ENCODE measurements at regions not wholly inside any gene's neighbourhood (a gene's known extent, or its start where the extent isn't known, plus 50 kb on each side); places are given as distances from the start of the nearest gene placed in this dataset.

DNA sequence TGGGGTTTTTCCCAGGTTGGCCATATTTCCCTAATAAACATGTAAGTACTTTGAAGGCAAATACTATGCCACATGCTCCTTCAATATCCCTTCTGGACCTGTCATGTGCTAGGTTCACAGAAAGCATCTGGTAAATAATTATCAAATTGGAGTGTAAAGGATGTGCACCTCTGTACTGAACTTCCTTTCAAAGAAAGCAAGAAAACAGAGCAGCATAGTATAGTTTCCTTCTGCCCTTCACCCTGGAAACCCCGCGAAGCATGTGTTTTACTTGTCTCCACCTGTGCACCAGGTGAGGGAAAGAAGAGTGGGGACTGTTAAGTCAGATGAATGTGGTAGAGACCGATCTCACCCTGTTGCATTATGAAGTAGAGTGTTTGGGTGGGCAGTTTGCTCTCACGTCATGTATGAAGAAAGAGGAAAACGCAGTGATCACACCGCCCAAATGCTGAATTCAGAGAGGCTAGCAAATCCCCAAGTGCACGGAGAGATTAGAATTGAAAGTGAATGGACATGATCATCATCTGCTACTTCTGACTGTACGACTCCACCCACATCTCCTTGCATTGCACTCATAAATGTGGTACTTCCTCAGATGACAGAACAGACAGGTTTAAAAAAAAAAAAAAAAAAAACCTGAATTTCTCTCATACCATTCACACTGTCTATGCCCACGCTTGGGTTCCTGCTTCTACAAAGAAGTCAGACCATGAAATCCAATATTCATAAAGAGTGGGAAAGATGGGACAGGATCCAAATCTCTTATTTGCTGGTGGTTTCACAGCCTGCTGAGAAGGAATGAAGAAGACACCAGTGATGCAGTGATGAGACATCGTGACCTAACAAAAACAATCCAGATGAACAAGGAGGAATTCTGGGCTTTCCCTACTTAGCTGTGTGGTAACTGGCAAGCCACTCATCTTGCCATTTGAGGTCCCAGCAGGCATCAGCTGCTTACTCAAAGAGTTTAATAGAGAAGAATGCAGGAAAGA is 448.6 kb downstream of the BCL11A start:
- TF ChIP-seq EZH2 (IDR thresholded peaks at IDR 0.05; ENCODE audit: borderline replicate concordance, insufficient read depth, low read length, poor library complexity, severe bottlenecking) (no peak), EP300 (conservative IDR thresholded peaks at IDR 0.05; ENCODE audit: poor library complexity, severe bottlenecking) (no peak), MXI1 (conservative IDR thresholded peaks at IDR 0.05; ENCODE audit: poor library complexity, severe bottlenecking) (no peak)
- H4K20me1 ChIP-seq (ENCODE audit: insufficient read depth): no peaks in the 10 kb centered on the region
- H3K9me3 ChIP-seq (ENCODE audit: low read length): no peaks in the 10 kb centered on the region
- no peak overlapping the region for H3K27ac ChIP-seq (ENCODE audit: low read length)
- H3K4me2 ChIP-seq (ENCODE audit: low read length): no peak overlapping the region
- H3K79me2 ChIP-seq (replicated peaks; ENCODE audit: insufficient read depth, low read length): no peaks in the 10 kb centered on the region
- H3K9me2 ChIP-seq (ENCODE audit: insufficient read depth, low read length): no peaks in the 10 kb centered on the region
- H3K4me3 ChIP-seq (ENCODE audit: low read length): no peak overlapping the region
- H3F3A ChIP-seq (ENCODE audit: insufficient read depth, low read length, poor library complexity, severe bottlenecking): no peaks in the 10 kb centered on the region
- no peak overlapping the region for H2AFZ ChIP-seq (ENCODE audit: low read depth, low read length)
- no peaks in the 10 kb centered on the region for H3K27me3 ChIP-seq (ENCODE audit: insufficient read depth, low read depth, low read length)
- H3K36me3 ChIP-seq (ENCODE audit: insufficient read depth, low read length): no peaks in the 10 kb centered on the region
- no peak overlapping the region for H3K9ac ChIP-seq (ENCODE audit: low read length)

DNA sequence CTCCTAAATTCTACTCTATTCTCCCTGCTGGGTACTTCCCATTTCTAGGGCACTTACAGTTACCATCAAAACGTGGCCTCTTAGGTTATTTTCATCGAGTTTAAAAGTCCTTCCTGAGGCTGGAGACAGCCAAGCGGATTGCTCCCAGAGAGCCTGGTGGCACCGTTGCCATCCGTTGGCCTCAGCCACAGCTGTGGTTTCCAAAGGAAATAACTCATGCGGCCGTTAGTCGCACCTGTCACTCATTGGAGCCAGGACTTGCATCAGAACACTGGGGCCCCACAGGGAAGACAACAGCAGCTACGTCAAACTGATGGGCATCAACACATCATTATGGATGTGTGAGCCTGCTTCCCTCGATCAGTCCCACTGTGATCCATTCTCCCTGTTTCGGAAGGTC is 453.4 kb downstream of the BCL11A start:
- H3K36me3 ChIP-seq (ENCODE audit: insufficient read depth, low read length): no peaks in the 10 kb centered on the region
- H2AFZ ChIP-seq (ENCODE audit: low read depth, low read length): no peak overlapping the region
- no peak overlapping the region for H3K27ac ChIP-seq (ENCODE audit: low read length)
- no peaks in the 10 kb centered on the region for H3F3A ChIP-seq (ENCODE audit: insufficient read depth, low read length, poor library complexity, severe bottlenecking)
- TF ChIP-seq MXI1 (conservative IDR thresholded peaks at IDR 0.05; ENCODE audit: poor library complexity, severe bottlenecking) (no peak), TAF1 (IDR thresholded peaks at IDR 0.05; ENCODE audit: low read depth) (no peak)
- no peak overlapping the region for H3K4me2 ChIP-seq (ENCODE audit: low read length)
- H3K9ac ChIP-seq (ENCODE audit: low read length): no peak overlapping the region
- no peaks in the 10 kb centered on the region for H3K9me3 ChIP-seq (ENCODE audit: low read length)
- no peaks in the 10 kb centered on the region for H4K20me1 ChIP-seq (ENCODE audit: insufficient read depth)
- no peaks in the 10 kb centered on the region for H3K79me2 ChIP-seq (replicated peaks; ENCODE audit: insufficient read depth, low read length)
- no peak overlapping the region for H3K4me3 ChIP-seq (ENCODE audit: low read length)
- no peaks in the 10 kb centered on the region for H3K9me2 ChIP-seq (ENCODE audit: insufficient read depth, low read length)
- no peaks in the 10 kb centered on the region for H3K27me3 ChIP-seq (ENCODE audit: insufficient read depth, low read depth, low read length)

DNA sequence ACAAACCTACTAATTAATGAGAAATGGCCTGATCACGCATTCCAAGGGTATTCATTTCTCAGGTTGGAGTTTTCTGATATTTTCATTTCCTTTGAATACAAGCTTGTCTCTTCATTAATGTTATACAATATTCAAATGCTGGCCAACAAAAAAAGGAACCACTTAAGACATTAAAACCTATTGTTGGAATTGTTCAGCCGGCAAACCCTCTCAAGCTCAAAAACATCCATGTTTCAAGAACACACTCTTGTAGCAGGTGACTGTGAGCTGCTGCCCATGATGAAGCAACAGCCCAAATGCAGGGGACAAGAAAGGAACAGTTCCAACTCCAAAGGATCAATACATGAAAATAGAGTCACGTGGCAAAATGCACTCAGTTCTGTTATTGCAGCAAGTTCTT is 454.5 kb downstream of the BCL11A start:
- Histone ChIP-seq H2AFZ (ENCODE audit: low read depth, low read length) (no peak overlapping the region), H3K9ac (ENCODE audit: low read length) (no peak overlapping the region), H3F3A (ENCODE audit: insufficient read depth, low read length, poor library complexity, severe bottlenecking) (no peaks in the 10 kb centered on the region), H4K20me1 (ENCODE audit: insufficient read depth) (no peaks in the 10 kb centered on the region), H3K4me3 (ENCODE audit: low read length) (no peak overlapping the region), H3K9me3 (ENCODE audit: low read length) (no peaks in the 10 kb centered on the region), H3K4me2 (ENCODE audit: low read length) (no peak overlapping the region), H3K27ac (ENCODE audit: low read length) (no peak overlapping the region), H3K79me2 (replicated peaks; ENCODE audit: insufficient read depth, low read length) (no peaks in the 10 kb centered on the region), H3K27me3 (ENCODE audit: insufficient read depth, low read depth, low read length) (no peaks in the 10 kb centered on the region), H3K36me3 (ENCODE audit: insufficient read depth, low read length) (no peaks in the 10 kb centered on the region), H3K9me2 (ENCODE audit: insufficient read depth, low read length) (no peaks in the 10 kb centered on the region)
- TF ChIP-seq SMC3 (conservative IDR thresholded peaks at IDR 0.05; ENCODE audit: poor library complexity) (no peak), EP300 (conservative IDR thresholded peaks at IDR 0.05; ENCODE audit: poor library complexity, severe bottlenecking) (no peak), TAF1 (IDR thresholded peaks at IDR 0.05; ENCODE audit: low read depth) (no peak), POLR2AphosphoS5 (IDR thresholded peaks at IDR 0.05) (no peak)
- TF ChIP-seq, protein P1, sequence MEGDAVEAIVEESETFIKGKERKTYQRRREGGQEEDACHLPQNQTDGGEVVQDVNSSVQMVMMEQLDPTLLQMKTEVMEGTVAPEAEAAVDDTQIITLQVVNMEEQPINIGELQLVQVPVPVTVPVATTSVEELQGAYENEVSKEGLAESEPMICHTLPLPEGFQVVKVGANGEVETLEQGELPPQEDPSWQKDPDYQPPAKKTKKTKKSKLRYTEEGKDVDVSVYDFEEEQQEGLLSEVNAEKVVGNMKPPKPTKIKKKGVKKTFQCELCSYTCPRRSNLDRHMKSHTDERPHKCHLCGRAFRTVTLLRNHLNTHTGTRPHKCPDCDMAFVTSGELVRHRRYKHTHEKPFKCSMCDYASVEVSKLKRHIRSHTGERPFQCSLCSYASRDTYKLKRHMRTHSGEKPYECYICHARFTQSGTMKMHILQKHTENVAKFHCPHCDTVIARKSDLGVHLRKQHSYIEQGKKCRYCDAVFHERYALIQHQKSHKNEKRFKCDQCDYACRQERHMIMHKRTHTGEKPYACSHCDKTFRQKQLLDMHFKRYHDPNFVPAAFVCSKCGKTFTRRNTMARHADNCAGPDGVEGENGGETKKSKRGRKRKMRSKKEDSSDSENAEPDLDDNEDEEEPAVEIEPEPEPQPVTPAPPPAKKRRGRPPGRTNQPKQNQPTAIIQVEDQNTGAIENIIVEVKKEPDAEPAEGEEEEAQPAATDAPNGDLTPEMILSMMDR (IDR thresholded peaks at IDR 0.05; ENCODE audit: poor library complexity, severe bottlenecking): no peak
